ENCODE measurements at regions not wholly inside any gene's neighbourhood (a gene's known extent, or its start where the extent isn't known, plus 50 kb on each side); places are given as distances from the start of the nearest gene placed in this dataset.

GRCh38 chr17:55580596-55581133, 69.4 kb upstream of the SMIM36 start:
- DNase-seq = no peak

GRCh38 chr17:55577687-55578086, 66.4 kb upstream of the SMIM36 start:
- DNase-seq = no peak

- DNase-seq = no peak
Observed at GRCh38 chr17:55576996-55577586, 65.8 kb upstream of the SMIM36 start.

GRCh38 chr17:55576237-55576995, 65.2 kb upstream of the SMIM36 start:
- no peak for DNase-seq

GRCh38 chr17:55575058-55575636, 63.9 kb upstream of the SMIM36 start:
- DNase-seq = no peak

GRCh38 chr17:55572599-55572998, 61.3 kb upstream of the SMIM36 start:
- DNase-seq = no peak

GRCh38 chr17:55572139-55572538, 60.9 kb upstream of the SMIM36 start:
- DNase-seq = no peak

GRCh38 chr17:55571095-55571494, 59.8 kb upstream of the SMIM36 start:
- no peak for DNase-seq

GRCh38 chr17:55570391-55570790, 59.1 kb upstream of the SMIM36 start:
- DNase-seq = no peak

- DNase-seq = no peak
Observed at GRCh38 chr17:55567240-55568214, 56.3 kb upstream of the SMIM36 start.

GRCh38 chr17:55564081-55564480, 52.8 kb upstream of the SMIM36 start:
- no peak for DNase-seq

GRCh38 chr17:55563363-55563762, 52.1 kb upstream of the SMIM36 start:
- no peak for DNase-seq

- DNase-seq = no peak
Observed at GRCh38 chr17:55561973-55562495, 50.8 kb upstream of the SMIM36 start.

GRCh38 chr17:55561316-55561972, 50.2 kb upstream of the SMIM36 start:
- no peak for DNase-seq
